AG09319 (cell line): ENCODE measurements at regions not wholly inside any gene's neighbourhood (a gene's known extent, or its start where the extent isn't known, plus 50 kb on each side); places are given as distances from the start of the nearest gene placed in this dataset.

Source experiments
- DNase-seq: peaks from one replicate; pipeline ENCODE4 v3.0.0-alpha.2; 2010; ENCODE audit warnings: low read depth; ENCODE audit errors: extremely low read depth
- CTCF ChIP-seq: IDR thresholded peaks from 2 replicates; pipeline ENCODE4 v1.5.1; 2011; ENCODE audit warnings: low read depth, mild to moderate bottlenecking, inconsistent platforms, low read length, moderate library complexity

GRCh38 chr2:52383541-52383940, 1351.6 kb upstream of the NRXN1 start:
- no peak for TF ChIP-seq CTCF

GRCh38 chr2:52369178-52369577, 1337.2 kb upstream of the NRXN1 start:
- no peak for TF ChIP-seq CTCF
- no peak for DNase-seq

More at GRCh38 chr2:52383541-52383940, 1351.6 kb upstream of the NRXN1 start:
- no peak for DNase-seq

- DNase-seq, result no peak
- no peak for TF ChIP-seq CTCF
Observed at GRCh38 chr2:52368141-52368540, 1336.2 kb upstream of the NRXN1 start.

GRCh38 chr2:52365946-52366345, 1334.0 kb upstream of the NRXN1 start:
- no peak for TF ChIP-seq CTCF
- DNase-seq, result no peak

GRCh38 chr2:52356556-52356955, 1324.6 kb upstream of the NRXN1 start:
- no peak for DNase-seq
- no peak for TF ChIP-seq CTCF

- TF ChIP-seq CTCF, result no peak
- no peak for DNase-seq
Observed at GRCh38 chr2:52347292-52347691, 1315.4 kb upstream of the NRXN1 start.

GRCh38 chr2:52345676-52346075, 1313.7 kb upstream of the NRXN1 start:
- no peak for TF ChIP-seq CTCF
- DNase-seq, result no peak
